ENCODE measurements at regions not wholly inside any gene's neighbourhood (a gene's known extent, or its start where the extent isn't known, plus 50 kb on each side); places are given as distances from the start of the nearest gene placed in this dataset.
A peak's percentile ranks its signal among the peaks of the same experiment; 100 is the strongest.

DNA sequence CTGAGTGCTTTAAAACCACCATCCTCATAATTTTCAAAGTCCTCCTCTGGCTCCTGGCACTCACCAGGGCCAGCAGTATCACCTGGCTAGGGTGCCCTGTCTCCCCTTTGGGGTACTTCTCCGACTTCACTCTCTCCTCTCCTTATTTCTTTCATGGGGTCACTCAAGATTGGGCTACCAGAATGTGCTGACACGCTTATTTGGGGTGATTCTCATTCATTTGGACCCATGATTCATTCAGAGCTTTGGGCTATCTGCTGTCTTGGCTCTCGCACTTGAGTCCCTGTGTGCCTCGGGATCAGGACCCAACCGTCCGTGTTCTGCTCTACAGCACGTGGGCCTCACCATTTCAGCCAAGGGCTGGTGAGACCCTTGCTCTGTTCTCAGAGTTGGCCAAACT lies 70.1 kb upstream of the NEDD4L start:
- H3K9me3 Mint-ChIP-seq (ENCODE audit: unreplicated experiment): no peaks in the 10 kb centered on the region

GRCh38 chr18:57970356-57971095 lies 73.5 kb upstream of the NEDD4L start:
- POLR2A ChIA-PET: no interaction called here
- TF ChIP-seq CTCF (IDR thresholded peaks at IDR 0.05; ENCODE audit: unreplicated experiment): peak; percentile 36
- peak; percentile 32 for DNase-seq (ENCODE audit: unreplicated experiment)
- CTCF ChIA-PET: interaction anchor here (0.6 to 1.0 kb wide), 3 partner anchors 9 to 166 kb away, joined by 3 to 7 read pairs (median 3); no protein-coding TSS in a partner anchor
- BruUV-seq (replicated peaks): no TSS peak
- no peaks in the 10 kb centered on the region for H3K9me3 Mint-ChIP-seq (ENCODE audit: unreplicated experiment)
- H3K36me3 Mint-ChIP-seq (ENCODE audit: insufficient read depth, unreplicated experiment): no peaks in the 10 kb centered on the region
- H3K27me3 Mint-ChIP-seq (ENCODE audit: insufficient read depth, unreplicated experiment): no peaks in the 10 kb centered on the region
- intact Hi-C loops (cut with micrococcal nuclease): no loop called here
- no peaks in the 10 kb centered on the region for H3K4me1 Mint-ChIP-seq (ENCODE audit: insufficient read depth, unreplicated experiment)
- no peak overlapping the region for H3K27ac Mint-ChIP-seq (ENCODE audit: low read depth, unreplicated experiment)
- H3K4me3 Mint-ChIP-seq (ENCODE audit: unreplicated experiment): no peak overlapping the region

More for the DNA sequence above, 70.1 kb upstream of the NEDD4L start:
- DNase-seq (ENCODE audit: unreplicated experiment): no peak
- Mint-ChIP-seq H3K27ac (ENCODE audit: low read depth, unreplicated experiment) (no peak overlapping the region), H3K36me3 (ENCODE audit: insufficient read depth, unreplicated experiment) (no peaks in the 10 kb centered on the region), H3K4me1 (ENCODE audit: insufficient read depth, unreplicated experiment) (no peaks in the 10 kb centered on the region), H3K27me3 (ENCODE audit: insufficient read depth, unreplicated experiment) (no peaks in the 10 kb centered on the region), H3K4me3 (ENCODE audit: unreplicated experiment) (no peak overlapping the region)
- TF ChIP-seq CTCF (IDR thresholded peaks at IDR 0.05; ENCODE audit: unreplicated experiment): no peak
- intact Hi-C loops (cut with micrococcal nuclease): no loop called here
- ChIA-PET CTCF (no interaction called here), POLR2A (no interaction called here)
- no TSS peak for BruUV-seq (replicated peaks)

DNA sequence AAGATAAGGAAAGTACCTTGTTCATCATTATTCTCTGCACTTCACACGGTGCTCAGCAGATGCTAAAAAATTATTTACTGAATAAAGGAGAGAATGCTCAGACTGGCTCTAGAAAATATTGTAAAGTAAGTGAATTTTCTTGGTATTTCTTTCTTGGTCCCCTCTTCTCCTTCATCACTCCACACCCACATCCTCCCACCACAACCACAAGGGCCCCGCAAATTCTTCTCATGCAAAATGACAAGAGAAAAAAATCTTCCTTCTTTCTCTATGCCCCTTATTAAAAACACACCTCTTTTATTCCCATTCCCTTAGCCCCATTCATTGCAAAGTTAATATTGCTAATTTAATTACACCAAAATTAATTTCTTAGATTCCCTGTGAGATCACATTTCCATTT lies 74.2 kb upstream of the NEDD4L start:
- no peaks in the 10 kb centered on the region for H3K4me1 Mint-ChIP-seq (ENCODE audit: insufficient read depth, unreplicated experiment)
- H3K27ac Mint-ChIP-seq (ENCODE audit: low read depth, unreplicated experiment): no peak overlapping the region
- no peak overlapping the region for H3K4me3 Mint-ChIP-seq (ENCODE audit: unreplicated experiment)
- no peak for DNase-seq (ENCODE audit: unreplicated experiment)
- intact Hi-C loops (cut with micrococcal nuclease): no loop called here
- no peaks in the 10 kb centered on the region for H3K36me3 Mint-ChIP-seq (ENCODE audit: insufficient read depth, unreplicated experiment)
- no peak for TF ChIP-seq CTCF (IDR thresholded peaks at IDR 0.05; ENCODE audit: unreplicated experiment)
- CTCF ChIA-PET: interaction anchor here (0.6 to 1.0 kb wide), 3 partner anchors 9 to 167 kb away, joined by 3 to 7 read pairs (median 3); no protein-coding TSS in a partner anchor
- no peaks in the 10 kb centered on the region for H3K9me3 Mint-ChIP-seq (ENCODE audit: unreplicated experiment)
- no TSS peak for BruUV-seq (replicated peaks)
- POLR2A ChIA-PET: no interaction called here
- H3K27me3 Mint-ChIP-seq (ENCODE audit: insufficient read depth, unreplicated experiment): no peaks in the 10 kb centered on the region

DNA sequence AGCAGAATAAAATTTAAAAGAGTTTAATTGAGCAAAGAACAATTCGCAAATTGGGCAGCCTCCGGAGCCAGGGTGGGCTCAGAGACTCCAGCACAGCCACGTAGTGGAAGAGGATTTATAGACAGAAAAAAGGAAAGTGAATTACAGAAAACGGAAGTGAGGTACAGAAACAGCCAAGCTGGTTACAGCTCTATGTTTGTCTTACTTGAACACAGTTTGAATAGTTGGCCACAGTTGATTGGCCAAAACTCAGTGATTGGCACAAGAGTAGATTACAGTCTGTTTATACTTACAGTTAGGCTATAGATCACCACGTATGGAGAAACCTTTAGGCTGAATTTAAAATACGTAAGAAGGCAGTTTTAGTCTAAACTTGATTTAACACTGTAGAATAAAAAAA lies 78.8 kb upstream of the NEDD4L start:
- Mint-ChIP-seq H3K9me3 (ENCODE audit: unreplicated experiment) (no peaks in the 10 kb centered on the region), H3K36me3 (ENCODE audit: insufficient read depth, unreplicated experiment) (no peaks in the 10 kb centered on the region), H3K4me1 (ENCODE audit: insufficient read depth, unreplicated experiment) (peaks cover 6% of the 10 kb centered on the region), H3K27me3 (ENCODE audit: insufficient read depth, unreplicated experiment) (no peaks in the 10 kb centered on the region), H3K27ac (ENCODE audit: low read depth, unreplicated experiment) (no peak overlapping the region), H3K4me3 (ENCODE audit: unreplicated experiment) (no peak overlapping the region)
- ChIA-PET POLR2A (interaction anchor here (0.8 to 1.4 kb wide), 2 partner anchors 9 to 15 kb away, joined by 3 read pairs; no protein-coding TSS in a partner anchor), CTCF (no interaction called here)
- no peak for DNase-seq (ENCODE audit: unreplicated experiment)
- no TSS peak for BruUV-seq (replicated peaks)
- TF ChIP-seq CTCF (IDR thresholded peaks at IDR 0.05; ENCODE audit: unreplicated experiment): no peak
- intact Hi-C loops (cut with micrococcal nuclease): no loop called here

Data from MCF 10A (cell line).